GM21717 (cell line): ENCODE measurements at regions not wholly inside any gene's neighbourhood (a gene's known extent, or its start where the extent isn't known, plus 50 kb on each side); places are given as distances from the start of the nearest gene placed in this dataset.
A peak's percentile ranks its signal among the peaks of the same experiment; 100 is the strongest.

Source experiments
- ATAC-seq: cut with Tn5 transposase; IDR thresholded peaks from one replicate; pipeline ENCODE4 v1.9.1; 2021; ENCODE audit warnings: mild to moderate bottlenecking, moderate library complexity; ENCODE audit not compliant: unreplicated experiment

GRCh38 chr4:144202081-144202480 is 61.6 kb upstream of the GYPA start:
- no peak for ATAC-seq

- ATAC-seq: no peak
These were observed 62.6 kb upstream of the GYPA start for GRCh38 chr4:144203155-144203554.

- ATAC-seq: no peak
These were observed 63.9 kb upstream of the GYPA start for GRCh38 chr4:144204431-144204830.

GRCh38 chr4:144206711-144207110 is 66.2 kb upstream of the GYPA start:
- ATAC-seq: no peak

- no peak for ATAC-seq
These were observed 67.6 kb upstream of the GYPA start for GRCh38 chr4:144208074-144208473.

- ATAC-seq: no peak
These were observed 69.0 kb upstream of the GYPA start for GRCh38 chr4:144209491-144209890.

GRCh38 chr4:144213371-144213770 is 72.9 kb upstream of the GYPA start:
- no peak for ATAC-seq

- no peak for ATAC-seq
These were observed 82.6 kb upstream of the GYPA start for GRCh38 chr4:144223149-144223548.

GRCh38 chr4:144223661-144224060 is 83.1 kb upstream of the GYPA start:
- no peak for ATAC-seq

- ATAC-seq: no peak
These were observed 118.8 kb upstream of the GYPA start for GRCh38 chr4:144259285-144259684.

- ATAC-seq: no peak
These were observed 126.6 kb upstream of the GYPA start for GRCh38 chr4:144267084-144267483.

GRCh38 chr4:144280688-144281087 is 140.2 kb upstream of the GYPA start:
- ATAC-seq: no peak

- no peak for ATAC-seq
These were observed 143.0 kb upstream of the GYPA start for GRCh38 chr4:144283526-144283925.

GRCh38 chr4:144284026-144284425 is 143.5 kb upstream of the GYPA start:
- no peak for ATAC-seq

GRCh38 chr4:144288011-144288903 is 147.7 kb upstream of the GYPA start:
- peak; percentile 85 for ATAC-seq

- ATAC-seq: no peak
These were observed 149.3 kb upstream of the GYPA start for GRCh38 chr4:144289667-144290428.

GRCh38 chr4:144291164-144291563 is 150.6 kb upstream of the GYPA start:
- no peak for ATAC-seq

GRCh38 chr4:144294211-144294610 is 153.7 kb upstream of the GYPA start:
- no peak for ATAC-seq

GRCh38 chr4:144295286-144295995 is 154.9 kb upstream of the GYPA start:
- no peak for ATAC-seq

- ATAC-seq: no peak
These were observed 156.4 kb upstream of the GYPA start for GRCh38 chr4:144296941-144297340.

GRCh38 chr4:144298519-144298918 is 158.0 kb upstream of the GYPA start:
- no peak for ATAC-seq
